ENCODE measurements at regions not wholly inside any gene's neighbourhood (a gene's known extent, or its start where the extent isn't known, plus 50 kb on each side); places are given as distances from the start of the nearest gene placed in this dataset.

DNA sequence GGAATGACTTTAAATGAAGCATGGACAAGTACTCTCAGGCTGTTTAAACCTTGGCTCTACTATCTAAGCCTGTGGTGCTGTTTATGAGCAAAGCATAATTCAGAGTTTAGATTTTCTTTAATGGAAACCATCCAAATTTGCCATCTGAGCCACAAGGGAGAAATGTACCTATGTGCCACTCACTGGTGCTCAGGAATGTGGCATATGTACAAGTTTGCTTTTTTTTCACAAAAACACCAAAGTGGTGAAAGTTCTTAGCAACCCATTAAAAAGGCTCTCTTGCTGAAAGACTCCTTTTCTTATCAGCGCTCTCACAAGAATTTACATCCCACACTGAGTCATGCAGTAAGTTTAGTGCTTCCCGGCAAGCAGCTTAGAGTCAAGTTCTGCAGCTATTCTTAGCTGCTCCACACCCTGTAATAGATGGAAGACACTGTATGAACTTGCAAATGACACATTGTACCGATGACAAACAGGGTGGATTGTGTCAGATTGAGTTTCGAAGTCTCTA is 57.3 kb upstream of the MLIP start (continued):
- TF ChIP-seq ZNF148 (tag by site-specific recombination; IDR thresholded peaks at IDR 0.05; ENCODE audit: borderline replicate concordance) (no peak), ZNF132 (tag by site-specific recombination; IDR thresholded peaks at IDR 0.05; ENCODE audit: borderline replicate concordance) (no peak), ZNF214 (tag by site-specific recombination; IDR thresholded peaks at IDR 0.05; ENCODE audit: borderline replicate concordance) (no peak), ZXDB (tag by site-specific recombination; IDR thresholded peaks at IDR 0.05) (no peak), ZFP69B (tag by site-specific recombination; IDR thresholded peaks at IDR 0.05) (no peak)

DNA sequence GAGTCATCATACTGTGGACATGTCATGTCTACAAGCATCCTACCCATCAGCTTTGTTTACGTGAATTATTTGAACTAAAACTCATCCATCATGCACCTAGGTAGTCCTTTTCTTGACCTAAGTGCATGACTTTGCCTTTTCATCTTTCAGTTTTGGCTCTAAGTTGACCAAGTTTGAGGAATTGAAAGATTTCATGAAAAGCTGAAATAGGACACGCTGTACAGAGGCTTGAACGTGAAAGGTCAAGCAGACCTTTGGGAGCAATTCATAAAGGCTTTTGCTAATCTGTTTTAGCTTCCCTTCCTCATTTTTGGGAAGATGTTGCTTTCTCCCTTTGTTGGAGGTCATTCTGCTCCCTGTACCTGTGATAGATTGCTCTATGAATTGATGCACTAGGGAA is 55.1 kb upstream of the MLIP start:
- H3K9me3 ChIP-seq (ENCODE audit: control insufficient read depth, insufficient read depth, low read depth, low read length), result no peaks in the 10 kb centered on the region
- H3K4me1 ChIP-seq (ENCODE audit: control insufficient read depth, insufficient read depth, low read length), result peaks cover 3% of the 10 kb centered on the region; the same call in 1 of the 2 replicates
- CTCF ChIA-PET, result interaction anchor here (1.5 kb wide), 1 partner anchor 100 kb away, joined by 5 read pairs; no protein-coding TSS in a partner anchor
- no peak overlapping the region for H3K27ac ChIP-seq (ENCODE audit: extremely low read depth, low read depth, low read length)
- POLR2A ChIA-PET, result no interaction called here
- TF ChIP-seq ZNF830 (tag by site-specific recombination; IDR thresholded peaks at IDR 0.05; ENCODE audit: low read depth) (no peak), SALL2 (tag by site-specific recombination; IDR thresholded peaks at IDR 0.05; ENCODE audit: borderline replicate concordance) (no peak), AEBP2 (tag by site-specific recombination; IDR thresholded peaks at IDR 0.05; ENCODE audit: borderline replicate concordance) (no peak), ZNF341 (tag by site-specific recombination; IDR thresholded peaks at IDR 0.05; ENCODE audit: low read depth) (no peak), ZBTB6 (tag by site-specific recombination; IDR thresholded peaks at IDR 0.05) (no peak), ZNF76 (tag by site-specific recombination; IDR thresholded peaks at IDR 0.05; ENCODE audit: borderline replicate concordance, low read depth) (no peak), RBAK (tag by site-specific recombination; IDR thresholded peaks at IDR 0.05) (no peak), ZNF394 (tag by site-specific recombination; IDR thresholded peaks at IDR 0.05; ENCODE audit: borderline replicate concordance) (no peak), ZNF324 (tag by site-specific recombination; IDR thresholded peaks at IDR 0.05) (no peak), ZNF777 (tag by site-specific recombination; IDR thresholded peaks at IDR 0.05; ENCODE audit: borderline replicate concordance) (no peak), KLF9 (tag by site-specific recombination; IDR thresholded peaks at IDR 0.05; ENCODE audit: low read depth) (no peak), ZNF133 (tag by site-specific recombination; IDR thresholded peaks at IDR 0.05) (no peak), OVOL3 (tag by site-specific recombination; IDR thresholded peaks at IDR 0.05) (no peak)
- TF ChIP-seq, protein P1, sequence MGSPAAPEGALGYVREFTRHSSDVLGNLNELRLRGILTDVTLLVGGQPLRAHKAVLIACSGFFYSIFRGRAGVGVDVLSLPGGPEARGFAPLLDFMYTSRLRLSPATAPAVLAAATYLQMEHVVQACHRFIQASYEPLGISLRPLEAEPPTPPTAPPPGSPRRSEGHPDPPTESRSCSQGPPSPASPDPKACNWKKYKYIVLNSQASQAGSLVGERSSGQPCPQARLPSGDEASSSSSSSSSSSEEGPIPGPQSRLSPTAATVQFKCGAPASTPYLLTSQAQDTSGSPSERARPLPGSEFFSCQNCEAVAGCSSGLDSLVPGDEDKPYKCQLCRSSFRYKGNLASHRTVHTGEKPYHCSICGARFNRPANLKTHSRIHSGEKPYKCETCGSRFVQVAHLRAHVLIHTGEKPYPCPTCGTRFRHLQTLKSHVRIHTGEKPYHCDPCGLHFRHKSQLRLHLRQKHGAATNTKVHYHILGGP (tag by site-specific recombination; IDR thresholded peaks at IDR 0.05), result no peak
- H3K36me3 ChIP-seq (ENCODE audit: control insufficient read depth in 2 of 2, insufficient read depth in 1 of 2, low read length in 2 of 2), result no peaks in the 10 kb centered on the region
- H3K4me3 ChIP-seq (ENCODE audit: low read depth, low read length), result no peak overlapping the region

Measured in HEK293 (cell line).